HG02870 (cell line): ENCODE measurements at regions not wholly inside any gene's neighbourhood (a gene's known extent, or its start where the extent isn't known, plus 50 kb on each side); places are given as distances from the start of the nearest gene placed in this dataset.
"Not testable (repeated sequence)": the region's sequence is repeated elsewhere in the genome, so short reads cannot be mapped to it uniquely, and the experiment has no call there.

Experiments used
- ATAC-seq: cut with Tn5 transposase; IDR thresholded peaks from one replicate; pipeline ENCODE4 v1.9.1; 2021; ENCODE audit warnings: mild to moderate bottlenecking, moderate library complexity; ENCODE audit not compliant: unreplicated experiment

GRCh38 chr3:153889905-153890334, 231.3 kb upstream of the ARHGEF26 start:
- no peak for ATAC-seq

- no peak for ATAC-seq
These were observed 229.1 kb upstream of the ARHGEF26 start for GRCh38 chr3:153892126-153892525.

- no peak for ATAC-seq
These were observed 226.3 kb upstream of the ARHGEF26 start for GRCh38 chr3:153894857-153895256.

GRCh38 chr3:153896197-153896596, 225.0 kb upstream of the ARHGEF26 start:
- ATAC-seq, result no peak

GRCh38 chr3:153897025-153897723, 224.0 kb upstream of the ARHGEF26 start:
- ATAC-seq, result no peak

GRCh38 chr3:153897842-153898241, 223.3 kb upstream of the ARHGEF26 start:
- peak; percentile 71 for ATAC-seq

GRCh38 chr3:153901152-153901551, 220.0 kb upstream of the ARHGEF26 start:
- no peak for ATAC-seq

GRCh38 chr3:153901991-153902390, 219.2 kb upstream of the ARHGEF26 start:
- no peak for ATAC-seq

GRCh38 chr3:153903430-153903829, 217.8 kb upstream of the ARHGEF26 start:
- peak; percentile 67 for ATAC-seq

GRCh38 chr3:153906366-153906765, 214.8 kb upstream of the ARHGEF26 start:
- ATAC-seq, result no peak

- no peak for ATAC-seq
These were observed 210.8 kb upstream of the ARHGEF26 start for GRCh38 chr3:153910387-153910786.

- no peak for ATAC-seq
These were observed 210.1 kb upstream of the ARHGEF26 start for GRCh38 chr3:153911116-153911515.

GRCh38 chr3:153919773-153920172, 201.4 kb upstream of the ARHGEF26 start:
- ATAC-seq, result no peak

- ATAC-seq, result no peak
These were observed 199.4 kb upstream of the ARHGEF26 start for GRCh38 chr3:153921826-153922225.

GRCh38 chr3:153925841-153926514, 195.2 kb upstream of the ARHGEF26 start:
- ATAC-seq, result no peak

- no peak for ATAC-seq
These were observed 194.1 kb upstream of the ARHGEF26 start for GRCh38 chr3:153927107-153927506.

GRCh38 chr3:153928851-153929250, 192.3 kb upstream of the ARHGEF26 start:
- no peak for ATAC-seq

- not testable (repeated sequence) for ATAC-seq
These were observed 187.7 kb upstream of the ARHGEF26 start for GRCh38 chr3:153933481-153933880.

- no peak for ATAC-seq
These were observed 177.1 kb upstream of the ARHGEF26 start for GRCh38 chr3:153944084-153944483.

GRCh38 chr3:153951276-153951675, 169.9 kb upstream of the ARHGEF26 start:
- ATAC-seq, result no peak

- no peak for ATAC-seq
These were observed 169.1 kb upstream of the ARHGEF26 start for GRCh38 chr3:153952091-153952490.

GRCh38 chr3:153956613-153957012, 164.6 kb upstream of the ARHGEF26 start:
- ATAC-seq, result no peak
